Right kidney (tissue), 1 donor: ENCODE measurements at regions not wholly inside any gene's neighbourhood (a gene's known extent, or its start where the extent isn't known, plus 50 kb on each side); places are given as distances from the start of the nearest gene placed in this dataset.

Experiments used
- DNase-seq: peaks from one replicate; pipeline ENCODE4 v3.0.0-alpha.2; 2016

DNA sequence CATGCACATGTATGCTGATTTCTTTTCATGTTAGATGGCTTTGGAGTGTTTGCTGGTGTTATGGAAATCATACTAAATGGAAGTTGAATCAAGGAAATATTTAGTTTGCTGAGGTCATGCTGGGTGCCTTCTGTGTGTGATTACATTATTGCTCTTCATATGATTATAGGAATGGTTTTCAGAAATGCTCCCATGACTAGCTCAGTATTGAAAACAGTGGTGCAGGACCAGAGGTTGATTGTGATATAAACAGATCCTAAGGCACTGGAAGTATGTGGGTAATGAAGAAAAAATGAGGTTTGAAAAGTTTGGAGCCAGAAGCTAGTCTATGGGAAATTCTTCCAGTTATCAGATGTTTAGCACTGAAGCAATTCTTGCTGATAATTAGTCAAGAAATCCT is 693.1 kb downstream of the UTRN start:
- DNase-seq = no peak

DNA sequence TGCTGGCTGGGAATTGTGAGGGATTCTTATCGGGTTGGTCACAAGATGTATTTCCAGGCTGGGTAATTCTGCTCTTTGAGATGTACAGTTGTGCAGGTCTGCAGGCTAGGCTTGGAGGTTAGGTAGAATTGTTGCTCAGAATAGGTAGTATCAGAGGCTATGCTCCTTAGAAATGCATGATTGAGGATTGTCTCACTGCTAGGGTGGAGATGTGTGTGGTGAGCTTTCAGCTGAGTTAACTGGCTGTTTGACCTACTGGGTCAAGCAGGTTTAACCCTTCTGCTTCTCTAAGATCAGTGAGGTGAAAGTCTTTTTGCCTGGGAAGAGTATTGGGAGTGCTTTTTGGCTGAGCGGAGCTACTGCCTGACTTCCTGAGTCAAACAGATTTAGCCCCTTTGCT is 701.1 kb downstream of the UTRN start:
- DNase-seq = no peak

- no peak for DNase-seq
These were observed 704.4 kb downstream of the UTRN start for GRCh38 chr6:144989319-144990107.

- DNase-seq = no peak
These were observed 705.6 kb downstream of the UTRN start for GRCh38 chr6:144990784-144991183.

DNA sequence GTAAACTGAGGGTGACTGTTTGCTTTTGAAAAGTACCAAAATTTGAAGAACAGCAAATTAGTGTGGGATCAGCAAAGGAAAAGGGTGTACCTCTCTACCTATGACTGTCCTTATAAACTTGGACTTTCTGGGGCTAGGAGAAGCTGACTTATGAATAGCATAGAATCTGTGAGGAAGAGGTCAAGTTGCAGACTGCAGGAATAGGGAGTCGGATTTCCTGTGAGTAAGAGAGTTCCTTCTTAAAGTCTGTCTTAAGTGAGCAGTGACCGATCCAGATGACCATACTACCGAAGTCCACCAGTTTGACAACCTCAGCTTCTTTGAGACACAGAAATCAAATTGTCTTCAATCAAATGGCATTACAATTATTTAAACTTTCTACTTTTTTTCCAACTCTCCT is 708.7 kb downstream of the UTRN start:
- DNase-seq = no peak

DNA sequence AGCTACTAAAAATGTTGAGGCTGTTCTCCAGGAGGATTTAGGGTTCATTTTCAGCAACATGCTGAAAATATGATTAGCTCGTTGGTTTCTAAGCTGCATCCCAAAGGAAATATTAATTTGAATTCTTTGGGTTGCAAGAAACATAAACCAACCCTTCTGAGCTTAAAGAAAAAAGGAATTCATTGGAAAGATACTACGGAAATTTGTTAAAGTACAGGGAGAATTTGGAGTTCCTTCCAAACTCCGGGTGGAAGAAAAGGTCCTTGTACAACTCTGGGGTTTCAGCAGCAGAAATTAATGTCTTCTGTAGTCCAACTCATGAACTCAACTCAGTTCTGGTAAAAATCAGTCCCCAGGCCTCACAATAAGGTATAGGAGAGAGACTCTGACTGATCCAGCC is 712.9 kb downstream of the UTRN start:
- no peak for DNase-seq

- no peak for DNase-seq
These were observed 714.0 kb downstream of the UTRN start for GRCh38 chr6:144999127-144999526.

GRCh38 chr6:145003145-145003544 is 718.0 kb downstream of the UTRN start:
- no peak for DNase-seq

- no peak for DNase-seq
These were observed 721.8 kb downstream of the UTRN start for GRCh38 chr6:145006914-145007313.

DNA sequence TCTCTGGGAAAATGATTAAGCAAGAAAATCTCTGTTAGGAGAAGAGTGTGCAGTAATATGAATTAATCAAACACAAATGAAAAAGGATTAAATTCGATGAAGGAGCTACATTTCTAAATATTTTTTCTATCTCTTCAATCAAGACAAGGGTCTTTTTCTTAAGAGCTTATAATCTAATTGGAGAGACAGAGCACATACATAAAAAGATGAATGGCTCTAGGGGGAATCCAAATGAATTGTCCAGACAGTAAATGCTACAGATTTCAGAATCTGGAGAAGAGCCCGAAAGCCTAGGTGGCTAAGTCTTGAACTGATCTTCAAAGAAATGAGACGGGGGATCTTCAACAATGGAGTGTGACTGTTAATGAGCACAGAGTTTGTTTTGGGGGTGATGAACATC is 723.6 kb downstream of the UTRN start:
- no peak for DNase-seq

- DNase-seq = no peak
These were observed 724.6 kb downstream of the UTRN start for GRCh38 chr6:145009711-145010110.

DNA sequence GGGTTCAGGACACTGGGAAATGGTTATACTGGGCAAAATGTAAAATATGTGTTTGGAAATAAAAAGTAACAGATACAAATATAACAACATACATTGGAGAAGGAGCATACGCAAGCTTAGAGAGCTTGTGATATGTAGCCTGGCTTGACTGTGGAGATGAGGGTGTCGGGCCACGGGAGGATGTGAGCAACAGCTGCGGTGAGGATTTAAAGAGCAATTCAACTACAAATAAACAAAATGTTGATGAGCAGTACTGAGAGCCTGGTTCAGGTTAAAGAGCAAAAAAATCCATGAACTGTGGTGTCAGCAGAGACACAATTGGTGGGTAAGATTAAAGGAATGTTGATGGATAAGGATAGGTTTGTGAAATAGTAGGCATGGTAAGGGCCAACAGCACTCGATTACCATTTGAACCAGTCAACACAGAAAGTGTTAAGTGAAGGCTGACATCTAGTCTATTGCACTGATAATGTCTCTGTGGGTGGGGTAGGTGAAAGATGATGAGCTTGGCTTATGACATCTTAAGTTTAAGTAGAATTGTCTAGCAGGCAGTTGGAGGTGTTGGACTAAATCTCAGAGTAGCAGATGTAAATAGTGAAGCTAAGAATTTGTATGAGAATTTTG is 723.2 kb downstream of the EPM2A start:
- DNase-seq = no peak

- no peak for DNase-seq
These were observed 719.4 kb downstream of the EPM2A start for GRCh38 chr6:145015739-145016558.

- no peak for DNase-seq
These were observed 718.3 kb downstream of the EPM2A start for GRCh38 chr6:145017051-145017450.

GRCh38 chr6:145017516-145017915 is 717.8 kb downstream of the EPM2A start:
- DNase-seq = no peak

DNA sequence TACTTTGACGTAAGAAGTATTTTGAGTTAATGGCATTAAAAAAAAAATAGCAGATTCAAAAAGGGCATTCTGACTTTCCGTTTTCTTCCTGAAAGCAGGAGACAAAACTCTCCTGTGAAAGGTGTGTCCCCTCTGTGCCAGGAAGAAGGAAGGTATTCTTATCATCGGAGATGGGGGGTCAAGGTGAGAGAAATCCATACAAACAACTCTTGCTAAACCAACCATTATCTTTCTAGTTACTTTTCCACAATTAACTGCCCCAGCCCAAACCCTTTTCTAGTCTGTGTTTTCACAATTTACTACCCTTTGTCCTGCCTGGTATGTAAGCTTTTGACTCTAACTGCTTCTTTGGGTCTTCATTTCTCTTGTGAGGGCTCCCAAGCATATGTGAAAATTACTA is 717.3 kb downstream of the EPM2A start:
- no peak for DNase-seq

DNA sequence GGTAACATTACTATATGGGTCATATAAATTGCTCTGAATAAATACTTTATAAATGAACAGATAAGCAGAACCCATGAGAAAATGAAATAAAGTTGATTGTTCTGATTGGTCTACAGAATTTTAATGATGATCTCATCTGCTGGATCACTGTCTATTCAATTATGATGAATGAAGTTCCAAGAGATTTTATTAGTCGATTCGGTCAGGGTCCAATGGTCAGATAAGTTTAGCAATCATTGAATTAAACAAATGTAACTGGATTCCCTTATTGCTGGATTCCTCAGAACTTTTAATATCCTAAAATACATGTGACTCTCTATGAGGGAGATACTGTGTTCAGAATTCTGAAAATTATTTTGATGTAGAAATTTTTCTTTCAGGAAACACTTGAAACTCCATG is 715.2 kb downstream of the EPM2A start:
- no peak for DNase-seq

GRCh38 chr6:145020543-145020942 is 714.8 kb downstream of the EPM2A start:
- DNase-seq = no peak

- DNase-seq = no peak
These were observed 713.0 kb downstream of the EPM2A start for GRCh38 chr6:145022199-145022796.

DNA sequence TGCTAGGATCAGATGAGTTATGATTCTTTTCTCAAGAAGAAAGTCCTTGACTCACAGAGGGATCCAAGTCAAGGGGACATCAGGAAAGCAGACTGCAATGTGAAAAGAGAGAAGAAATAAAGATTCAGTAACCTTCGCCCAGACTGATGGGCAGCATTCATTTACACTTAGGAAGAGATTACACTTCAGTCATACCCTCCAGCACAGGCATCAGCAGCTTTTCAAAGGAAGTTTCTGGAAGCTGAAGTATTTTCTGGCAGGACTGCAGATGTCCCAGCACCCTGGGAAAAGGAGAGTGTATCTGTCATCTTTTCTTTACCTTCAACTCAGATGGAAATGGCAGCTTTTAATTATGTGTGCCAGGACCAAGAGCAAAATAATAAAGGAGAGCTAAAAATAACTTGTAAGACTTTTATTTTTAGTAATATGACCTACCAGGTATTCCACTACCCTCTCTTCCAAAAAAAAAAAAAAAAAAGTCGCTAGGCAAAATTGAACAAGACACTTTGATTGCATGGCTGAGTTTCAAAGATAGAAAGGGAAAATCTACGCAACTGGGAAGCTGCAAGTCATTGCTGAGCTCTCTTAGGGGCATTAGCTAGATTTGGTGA is 712.1 kb downstream of the EPM2A start:
- no peak for DNase-seq

GRCh38 chr6:145025488-145025887 is 709.8 kb downstream of the EPM2A start:
- no peak for DNase-seq

DNA sequence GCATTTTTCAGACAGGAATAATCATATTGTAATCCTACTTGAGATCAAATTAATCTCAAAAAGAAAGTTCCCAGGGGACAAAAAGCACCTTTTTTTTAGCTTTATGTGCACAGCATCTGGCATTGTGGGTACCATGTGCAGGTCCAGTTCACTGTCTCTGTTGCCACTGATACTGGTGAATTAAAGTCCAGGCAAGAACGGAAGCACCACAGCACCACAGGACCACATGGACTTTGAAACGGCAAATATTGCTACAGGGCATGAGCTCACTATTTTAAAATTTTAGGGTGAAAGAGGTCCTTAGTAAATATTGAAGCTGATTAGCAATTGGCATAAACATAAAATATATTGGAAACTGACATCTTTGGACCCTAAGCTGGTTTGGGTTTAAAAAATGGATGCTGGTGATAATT is 709.0 kb downstream of the EPM2A start:
- DNase-seq = no peak
